ENCODE measurements at regions not wholly inside any gene's neighbourhood (a gene's known extent, or its start where the extent isn't known, plus 50 kb on each side); places are given as distances from the start of the nearest gene placed in this dataset.

DNA sequence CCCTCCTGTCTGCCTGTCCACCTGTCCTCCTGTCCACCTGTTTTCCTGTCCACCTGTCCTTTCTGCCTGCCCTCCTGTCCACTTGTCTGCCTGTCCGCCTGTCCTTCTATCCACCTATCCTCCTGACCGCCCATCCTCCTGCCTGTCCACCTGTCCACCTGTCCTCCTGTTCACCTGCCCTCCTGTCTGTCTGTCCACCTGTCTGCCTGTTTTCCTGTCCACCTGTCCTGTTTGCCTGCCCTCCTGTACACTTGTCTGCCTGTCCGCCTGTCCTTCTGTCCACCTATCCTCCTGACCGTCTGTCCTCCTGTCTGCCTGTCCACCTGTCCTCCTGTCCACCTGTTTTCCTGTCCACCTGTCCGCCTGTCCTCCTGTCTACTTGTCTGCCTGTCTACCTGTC, 682.8 kb downstream of the TBC1D22A start:
- Mint-ChIP-seq H3K27ac (no peak overlapping the region), H3K36me3 (ENCODE audit: low read depth) (peaks cover 3% of the 10 kb centered on the region), H3K9me3 (peaks cover 55% of the 10 kb centered on the region), H3K4me3 (no peak overlapping the region), H3K27me3 (ENCODE audit: low read depth) (peaks cover 14% of the 10 kb centered on the region), H3K4me1 (no peaks in the 10 kb centered on the region)
- TF ChIP-seq, protein P1, sequence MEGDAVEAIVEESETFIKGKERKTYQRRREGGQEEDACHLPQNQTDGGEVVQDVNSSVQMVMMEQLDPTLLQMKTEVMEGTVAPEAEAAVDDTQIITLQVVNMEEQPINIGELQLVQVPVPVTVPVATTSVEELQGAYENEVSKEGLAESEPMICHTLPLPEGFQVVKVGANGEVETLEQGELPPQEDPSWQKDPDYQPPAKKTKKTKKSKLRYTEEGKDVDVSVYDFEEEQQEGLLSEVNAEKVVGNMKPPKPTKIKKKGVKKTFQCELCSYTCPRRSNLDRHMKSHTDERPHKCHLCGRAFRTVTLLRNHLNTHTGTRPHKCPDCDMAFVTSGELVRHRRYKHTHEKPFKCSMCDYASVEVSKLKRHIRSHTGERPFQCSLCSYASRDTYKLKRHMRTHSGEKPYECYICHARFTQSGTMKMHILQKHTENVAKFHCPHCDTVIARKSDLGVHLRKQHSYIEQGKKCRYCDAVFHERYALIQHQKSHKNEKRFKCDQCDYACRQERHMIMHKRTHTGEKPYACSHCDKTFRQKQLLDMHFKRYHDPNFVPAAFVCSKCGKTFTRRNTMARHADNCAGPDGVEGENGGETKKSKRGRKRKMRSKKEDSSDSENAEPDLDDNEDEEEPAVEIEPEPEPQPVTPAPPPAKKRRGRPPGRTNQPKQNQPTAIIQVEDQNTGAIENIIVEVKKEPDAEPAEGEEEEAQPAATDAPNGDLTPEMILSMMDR (IDR thresholded peaks at IDR 0.05; ENCODE audit: unreplicated experiment in 3 of 3): no peak

DNA sequence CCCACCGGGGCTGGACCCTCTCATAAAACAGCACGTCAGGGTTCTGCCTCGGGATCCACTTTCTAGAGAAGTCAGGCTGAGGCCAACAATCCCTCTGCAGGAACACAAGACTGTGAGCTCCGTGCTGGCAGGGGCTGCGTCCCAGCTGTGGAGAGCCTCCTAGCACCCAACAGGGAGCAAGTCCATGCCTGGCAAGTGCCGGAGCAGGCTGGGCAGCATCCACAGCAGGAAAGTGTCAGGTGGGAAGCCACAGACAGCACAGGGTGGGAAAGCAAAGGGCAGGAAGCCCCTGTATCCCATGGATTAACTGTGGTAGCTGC, 682.3 kb downstream of the TBC1D22A start:
- H3K27ac Mint-ChIP-seq: no peak overlapping the region
- H3K4me1 Mint-ChIP-seq: no peaks in the 10 kb centered on the region
- H3K36me3 Mint-ChIP-seq (ENCODE audit: low read depth): peaks cover 3% of the 10 kb centered on the region
- peaks cover 53% of the 10 kb centered on the region for H3K9me3 Mint-ChIP-seq
- peaks cover 14% of the 10 kb centered on the region for H3K27me3 Mint-ChIP-seq (ENCODE audit: low read depth)
- no peak overlapping the region for H3K4me3 Mint-ChIP-seq
- TF ChIP-seq, protein P1 (IDR thresholded peaks at IDR 0.05; ENCODE audit: unreplicated experiment in 3 of 3): no peak

GRCh38 chr22:47443836-47444745, 681.6 kb downstream of the TBC1D22A start:
- Mint-ChIP-seq H3K27me3 (ENCODE audit: low read depth) (peaks cover 9% of the 10 kb centered on the region), H3K4me3 (no peak overlapping the region), H3K36me3 (ENCODE audit: low read depth) (peaks cover 3% of the 10 kb centered on the region), H3K27ac (no peak overlapping the region), H3K4me1 (no peaks in the 10 kb centered on the region), H3K9me3 (peaks cover 47% of the 10 kb centered on the region)
- TF ChIP-seq, protein P1 (IDR thresholded peaks at IDR 0.05; ENCODE audit: unreplicated experiment in 3 of 3): no peak

DNA sequence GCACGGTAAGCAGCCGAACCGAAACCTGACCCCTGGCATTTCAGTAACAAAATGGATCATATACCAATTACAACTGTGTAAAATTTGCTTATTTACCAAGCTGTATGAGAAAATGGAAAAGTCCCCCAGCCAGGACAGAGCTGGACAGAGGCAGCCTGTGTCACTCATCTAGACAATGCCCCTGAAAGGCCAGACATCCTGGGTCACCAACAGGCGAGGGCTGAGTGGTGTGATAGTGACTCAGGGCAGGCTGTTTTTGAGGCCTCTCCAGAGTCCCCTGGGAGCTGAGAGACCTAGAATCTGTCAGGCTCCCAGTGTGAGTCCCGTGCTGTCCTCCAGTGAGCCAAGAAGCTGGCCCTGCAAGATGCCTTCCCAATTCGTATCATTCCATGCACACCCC, 680.4 kb downstream of the TBC1D22A start:
- H3K4me1 Mint-ChIP-seq: no peaks in the 10 kb centered on the region
- peaks cover 6% of the 10 kb centered on the region for H3K27me3 Mint-ChIP-seq (ENCODE audit: low read depth)
- no peak overlapping the region for H3K27ac Mint-ChIP-seq
- peaks cover 3% of the 10 kb centered on the region for H3K36me3 Mint-ChIP-seq (ENCODE audit: low read depth)
- TF ChIP-seq, protein P1 (IDR thresholded peaks at IDR 0.05; ENCODE audit: unreplicated experiment in 3 of 3): no peak
- H3K4me3 Mint-ChIP-seq: no peak overlapping the region
- peaks cover 44% of the 10 kb centered on the region for H3K9me3 Mint-ChIP-seq

DNA sequence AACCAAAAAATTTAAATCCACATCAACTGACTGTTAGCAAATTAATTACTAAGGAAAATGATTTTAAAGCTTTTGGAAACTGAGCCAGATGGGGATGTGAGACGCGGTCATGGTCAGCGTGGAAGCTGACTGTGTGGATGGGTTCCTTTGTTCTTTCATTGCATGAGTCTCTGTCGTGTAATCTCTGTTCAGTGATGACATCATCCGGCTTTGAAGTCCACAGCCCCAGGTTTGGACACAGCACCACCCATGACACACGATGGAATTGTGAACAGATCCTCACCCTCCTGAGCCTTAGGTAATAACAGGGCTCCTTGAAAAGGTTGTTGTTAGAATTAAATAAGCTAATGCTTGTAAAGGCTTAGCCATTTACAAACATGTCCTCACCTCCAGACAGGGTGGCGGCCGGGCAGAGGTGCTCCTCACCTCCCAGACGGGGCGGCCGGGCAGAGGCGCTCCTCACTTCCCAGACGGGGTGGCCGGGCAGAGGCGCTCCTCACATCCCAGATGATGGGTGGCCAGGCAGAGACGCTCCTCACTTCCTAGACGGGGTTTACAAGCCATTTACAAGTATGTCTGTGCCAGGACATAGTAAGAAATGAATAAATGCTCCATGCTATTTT, 677.3 kb downstream of the TBC1D22A start:
- TF ChIP-seq, protein P1 (IDR thresholded peaks at IDR 0.05; ENCODE audit: unreplicated experiment in 3 of 3): no peak
- H3K4me1 Mint-ChIP-seq: no peaks in the 10 kb centered on the region
- H3K4me3 Mint-ChIP-seq: no peak overlapping the region
- H3K9me3 Mint-ChIP-seq: peaks cover 36% of the 10 kb centered on the region
- no peak overlapping the region for H3K27ac Mint-ChIP-seq
- no peaks in the 10 kb centered on the region for H3K36me3 Mint-ChIP-seq (ENCODE audit: low read depth)
- peaks cover 6% of the 10 kb centered on the region for H3K27me3 Mint-ChIP-seq (ENCODE audit: low read depth)

Data from nephron (organoid).